Adipocyte (in vitro differentiated cells): ENCODE measurements at regions not wholly inside any gene's neighbourhood (a gene's known extent, or its start where the extent isn't known, plus 50 kb on each side); places are given as distances from the start of the nearest gene placed in this dataset.

ENCODE experiments used
- DNase-seq: peaks from one replicate; pipeline ENCODE4 v3.0.0-alpha.2; 2015; ENCODE audit warnings: low read depth
- H3K27me3 ChIP-seq: replicated peaks from 2 replicates; pipeline ENCODE4 v1.7.0; 2013; ENCODE audit warnings: mild to moderate bottlenecking, low read length, moderate library complexity; ENCODE audit not compliant: control insufficient read depth, insufficient read depth
- H3K36me3 ChIP-seq: 2 replicates; pipeline ENCODE4 v1.7.0; 2013; ENCODE audit warnings: low read length, mild to moderate bottlenecking, moderate library complexity; ENCODE audit not compliant: control insufficient read depth, insufficient read depth, severe bottlenecking
- H3K4me1 ChIP-seq: 2 replicates; pipeline ENCODE4 v1.7.0; 2013; ENCODE audit warnings: mild to moderate bottlenecking, low read length, moderate library complexity; ENCODE audit not compliant: control insufficient read depth, insufficient read depth
- H3K4me3 ChIP-seq: 2 replicates; pipeline ENCODE4 v1.7.0; 2013; ENCODE audit warnings: mild to moderate bottlenecking, low read length, moderate library complexity
- H3K9ac ChIP-seq: 2 replicates; pipeline ENCODE4 v1.7.0; 2013; ENCODE audit warnings: mild to moderate bottlenecking, low read length, moderate library complexity
- H3K9me3 ChIP-seq: 2 replicates; pipeline ENCODE4 v1.7.0; 2013; ENCODE audit warnings: mild to moderate bottlenecking, low read length, moderate library complexity; ENCODE audit not compliant: control insufficient read depth

DNA sequence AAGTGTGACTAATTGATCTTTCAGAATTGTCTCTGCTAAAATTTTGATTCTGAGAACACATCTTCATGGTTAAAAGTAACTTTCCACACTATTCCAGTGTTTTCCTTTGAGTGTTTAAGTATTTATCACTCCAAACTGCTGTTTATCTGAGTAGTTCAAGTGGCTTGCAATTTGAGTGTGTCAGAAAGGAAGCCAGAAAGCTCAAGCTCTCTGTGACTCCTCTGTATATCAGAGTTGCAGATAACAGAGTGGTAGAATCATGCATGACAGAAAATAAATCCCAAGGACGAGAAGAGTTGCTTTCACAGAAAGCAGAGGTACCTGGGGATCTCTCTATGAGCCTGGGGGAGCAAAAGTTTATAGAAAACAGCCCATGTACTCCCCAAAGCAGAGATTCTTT is 130.0 kb downstream of the CYB561 start:
- no peak overlapping the region for H3K9ac ChIP-seq
- H3K27me3 ChIP-seq: no peaks in the 10 kb centered on the region
- DNase-seq: no peak
- H3K9me3 ChIP-seq: no peaks in the 10 kb centered on the region
- no peak overlapping the region for H3K4me3 ChIP-seq
- H3K4me1 ChIP-seq: no peaks in the 10 kb centered on the region
- H3K36me3 ChIP-seq: peaks cover 53% of the 10 kb centered on the region

- Histone ChIP-seq H3K4me1 (no peaks in the 10 kb centered on the region), H3K4me3 (no peak overlapping the region), H3K9me3 (no peaks in the 10 kb centered on the region), H3K36me3 (peaks cover 62% of the 10 kb centered on the region), H3K27me3 (no peaks in the 10 kb centered on the region), H3K9ac (no peak overlapping the region)
- no peak for DNase-seq
These were observed 128.8 kb downstream of the CYB561 start for GRCh38 chr17:63317166-63317840.

- H3K4me3 ChIP-seq: no peak overlapping the region
- H3K4me1 ChIP-seq: no peaks in the 10 kb centered on the region
- H3K9me3 ChIP-seq: no peaks in the 10 kb centered on the region
- DNase-seq: no peak
- peaks cover 22% of the 10 kb centered on the region for H3K36me3 ChIP-seq
- no peak overlapping the region for H3K9ac ChIP-seq
- H3K27me3 ChIP-seq: no peaks in the 10 kb centered on the region
These were observed 120.3 kb downstream of the CYB561 start for GRCh38 chr17:63325808-63326207.

DNA sequence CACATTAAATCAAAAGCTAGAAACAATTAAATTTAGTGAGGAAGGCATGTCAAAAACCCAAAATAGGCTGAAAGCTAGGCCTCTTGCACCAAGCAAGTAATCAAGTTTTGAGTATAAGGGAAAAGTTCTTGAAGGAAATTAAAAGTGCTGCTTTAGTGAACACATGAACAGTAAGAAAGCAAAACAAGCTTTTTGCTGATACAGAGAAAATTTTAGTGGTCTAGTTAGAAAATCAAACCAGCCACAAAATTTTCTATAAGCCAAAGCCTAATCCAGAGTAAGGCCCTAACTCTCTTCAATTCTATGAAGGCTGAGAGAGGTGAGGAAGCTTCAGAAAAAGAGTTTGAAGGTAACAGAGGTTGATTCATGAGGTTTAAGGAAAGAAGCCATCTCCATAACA is 116.2 kb downstream of the CYB561 start:
- Histone ChIP-seq H3K4me3 (no peak overlapping the region), H3K4me1 (peaks cover 8% of the 10 kb centered on the region), H3K27me3 (no peaks in the 10 kb centered on the region), H3K36me3 (peaks cover 6% of the 10 kb centered on the region), H3K9ac (no peak overlapping the region), H3K9me3 (no peaks in the 10 kb centered on the region)
- DNase-seq: no peak

DNA sequence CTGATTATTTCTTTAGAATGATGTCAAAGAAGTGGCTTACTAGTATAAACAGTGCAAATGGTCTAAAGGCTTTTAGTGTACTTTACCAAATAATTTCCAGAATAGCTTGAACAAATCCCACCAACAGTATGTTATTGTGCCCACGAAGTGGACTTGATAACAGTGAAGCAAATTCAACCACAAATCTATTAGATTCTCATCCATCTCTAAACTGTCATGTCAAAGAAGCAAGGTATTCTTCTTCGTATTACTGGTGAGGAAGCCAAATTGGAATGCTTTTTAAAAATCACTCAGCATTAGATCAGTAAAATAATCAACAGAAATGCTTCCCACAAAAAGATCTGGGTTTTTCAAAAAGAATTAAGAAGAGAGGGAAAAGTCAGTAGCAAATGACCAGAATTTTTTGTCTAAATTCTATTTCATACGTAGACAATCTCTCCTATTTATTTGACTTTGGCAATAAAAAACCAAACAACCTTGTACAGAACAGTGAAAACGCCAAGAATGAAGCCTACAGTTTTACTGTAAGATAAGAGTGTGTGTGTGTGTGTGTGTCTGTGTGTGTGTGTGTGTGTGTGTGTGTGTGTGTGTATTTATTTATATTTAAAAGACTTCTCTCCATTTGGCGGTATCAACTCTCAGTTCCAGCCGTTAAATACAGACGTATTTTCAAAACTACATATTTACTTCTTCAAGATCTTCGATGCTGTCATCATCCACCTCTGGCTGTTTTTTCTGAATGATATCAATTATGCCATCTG is 114.6 kb downstream of the CYB561 start:
- no peak for DNase-seq
- peaks cover 21% of the 10 kb centered on the region for H3K4me1 ChIP-seq
- H3K9ac ChIP-seq: no peak overlapping the region
- H3K36me3 ChIP-seq: peaks cover 3% of the 10 kb centered on the region
- H3K9me3 ChIP-seq: no peaks in the 10 kb centered on the region
- H3K27me3 ChIP-seq: no peaks in the 10 kb centered on the region
- no peak overlapping the region for H3K4me3 ChIP-seq

- no peak overlapping the region for H3K9ac ChIP-seq
- DNase-seq: peak; percentile 12
- H3K4me3 ChIP-seq: no peak overlapping the region
- H3K36me3 ChIP-seq: peaks cover 3% of the 10 kb centered on the region
- H3K4me1 ChIP-seq: peaks cover 21% of the 10 kb centered on the region
- no peaks in the 10 kb centered on the region for H3K27me3 ChIP-seq
- H3K9me3 ChIP-seq: no peaks in the 10 kb centered on the region
These were observed 113.8 kb downstream of the CYB561 start for GRCh38 chr17:63332286-63332685.

DNA sequence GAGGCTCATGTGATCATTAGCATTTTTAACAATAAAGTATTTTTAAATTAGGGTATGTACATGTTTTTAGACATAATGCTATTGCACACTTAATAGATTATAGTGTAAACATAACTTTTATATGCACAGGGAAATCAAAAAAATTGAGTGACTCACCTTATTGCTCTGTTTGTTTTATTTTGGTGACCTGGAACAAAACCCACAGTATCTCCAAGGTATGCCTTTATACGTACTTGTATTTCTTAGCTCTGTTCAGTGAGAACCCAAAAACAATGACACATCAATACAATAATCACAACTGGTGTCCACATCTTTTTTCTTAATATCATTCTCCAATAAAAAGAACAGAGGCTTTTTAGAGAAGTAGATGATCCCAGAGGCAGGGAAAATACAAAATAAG is 112.2 kb downstream of the CYB561 start:
- H3K9me3 ChIP-seq: no peaks in the 10 kb centered on the region
- H3K4me3 ChIP-seq: no peak overlapping the region
- no peaks in the 10 kb centered on the region for H3K27me3 ChIP-seq
- peaks cover 3% of the 10 kb centered on the region for H3K36me3 ChIP-seq
- peaks cover 21% of the 10 kb centered on the region for H3K4me1 ChIP-seq
- DNase-seq: no peak
- no peak overlapping the region for H3K9ac ChIP-seq

DNA sequence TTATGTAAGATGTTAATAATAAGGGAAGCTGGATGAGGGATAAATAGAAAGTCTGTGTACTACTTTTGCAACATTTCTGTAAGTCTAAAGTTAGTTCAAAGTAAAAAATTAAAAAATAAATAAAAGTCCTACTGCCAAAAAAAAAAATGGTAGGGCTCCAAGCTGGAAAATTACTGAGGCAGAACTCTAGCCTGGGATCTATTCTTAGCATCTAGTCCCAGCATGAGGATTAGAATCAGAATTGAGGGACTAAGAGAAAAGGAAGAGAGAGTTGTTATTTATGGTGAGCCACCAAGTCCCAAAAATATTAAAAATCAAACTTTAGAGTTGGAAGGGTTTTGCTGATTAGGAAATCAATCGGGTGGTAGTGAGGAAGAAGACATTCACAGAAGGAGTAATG is 110.3 kb downstream of the CYB561 start:
- Histone ChIP-seq H3K36me3 (peaks cover 11% of the 10 kb centered on the region), H3K4me3 (no peak overlapping the region)

DNA sequence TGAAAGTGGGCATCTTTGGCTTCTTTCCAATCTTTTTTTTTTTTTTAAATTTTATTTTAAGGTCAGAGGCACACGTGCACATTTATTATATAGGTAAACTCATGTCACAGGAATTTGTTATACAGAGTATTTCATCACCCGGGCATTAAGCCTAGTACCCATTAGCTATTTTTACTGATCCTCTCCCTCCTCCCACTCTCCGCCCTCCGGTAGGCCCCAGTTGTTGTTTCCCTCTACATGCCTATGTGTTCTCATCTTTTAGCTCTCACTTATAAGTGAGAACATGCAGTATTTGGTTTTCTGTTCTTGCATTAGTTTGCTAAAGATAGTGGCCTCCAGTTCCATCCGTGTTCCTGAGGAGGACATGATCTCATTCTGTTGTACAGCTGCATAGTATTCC is 108.5 kb downstream of the CYB561 start:
- DNase-seq: peak; percentile 18
- peaks cover 25% of the 10 kb centered on the region for H3K36me3 ChIP-seq
- H3K27me3 ChIP-seq: no peaks in the 10 kb centered on the region
- peaks cover 13% of the 10 kb centered on the region for H3K4me1 ChIP-seq
- no peaks in the 10 kb centered on the region for H3K9me3 ChIP-seq
- no peak overlapping the region for H3K9ac ChIP-seq
- H3K4me3 ChIP-seq: no peak overlapping the region

More for the DNA sequence above, 110.3 kb downstream of the CYB561 start:
- peak; percentile 32 for DNase-seq
- Histone ChIP-seq H3K4me1 (peaks cover 21% of the 10 kb centered on the region), H3K27me3 (no peaks in the 10 kb centered on the region), H3K9ac (peak overlapping the region; percentile 3), H3K9me3 (no peaks in the 10 kb centered on the region)

GRCh38 chr17:63338272-63338671 is 107.8 kb downstream of the CYB561 start:
- Histone ChIP-seq H3K4me1 (peaks cover 13% of the 10 kb centered on the region), H3K9me3 (no peaks in the 10 kb centered on the region), H3K9ac (no peak overlapping the region), H3K27me3 (no peaks in the 10 kb centered on the region), H3K4me3 (no peak overlapping the region), H3K36me3 (peaks cover 31% of the 10 kb centered on the region)
- peak; percentile 63 for DNase-seq

- no peaks in the 10 kb centered on the region for H3K27me3 ChIP-seq
- H3K4me1 ChIP-seq: peaks cover under 1% of the 10 kb centered on the region
- H3K4me3 ChIP-seq: no peak overlapping the region
- H3K9me3 ChIP-seq: no peaks in the 10 kb centered on the region
- H3K36me3 ChIP-seq: peaks cover 40% of the 10 kb centered on the region
- no peak overlapping the region for H3K9ac ChIP-seq
- no peak for DNase-seq
These were observed 104.8 kb downstream of the CYB561 start for GRCh38 chr17:63341276-63341675.
